Heart left ventricle (tissue), 13 donors: ENCODE measurements at regions not wholly inside any gene's neighbourhood (a gene's known extent, or its start where the extent isn't known, plus 50 kb on each side); places are given as distances from the start of the nearest gene placed in this dataset.

ENCODE experiments used
- CTCF ChIP-seq, 12 donors: fragments of 200-600 bp; sonication (generic) in 4 of 12; IDR thresholded peaks; one replicate each; pipeline versions ENCODE4 v1.5.0 to v1.8.0; 2018 to 2022; ENCODE audit warnings: antibody characterized with exemption in 12 of 12, mild to moderate bottlenecking in 5 of 12
- POLR2A ChIP-seq, 2 donors: fragments of 450-650 bp; IDR thresholded peaks; one replicate each; pipeline ENCODE4 v1.6.1; 2017; ENCODE audit warnings: antibody characterized with exemption in 2 of 2, mild to moderate bottlenecking in 2 of 2, moderate library complexity in 2 of 2
- donor health status: ischemic (EF 13 %, LVEDD 7.1; RV severe dilation, severe dysfunction).
- donor health status: DM: no; HTN: yes; CAD: no.
- donor health status: DM: no; HTN: no; CAD: no.
- donor health status: ischemic (EF 25% LVEDD 6.9; RV normal size, moderate dysfunction).
- donor health status: ischemic (EF 25% LVEDD 5.7; RV mildly dilated, moderate dysfunction).
- donor health status: ischemic (EF 35%, LVEDD 5.7; RV mildly dilated, moderate dysfunction).
- donor health status: nonischemic (EF 11% LVEDD 7.7; RV severe dilation, severe dysfunction).
- donor health status: DM: yes; HTN: yes; CAD: no.
- donor health status: PGD.
- donor health status: ischemic (EF 29% LVEDD 5.4; RV normal size, mild dysfunction).
- donor health status: nonischemic (EF 23%, LVEDD 6.1; RV moderate dilation, normal function).

GRCh38 chr1:199753513-199753912 lies 274.0 kb upstream of the NR5A2 start:
- no peak for TF ChIP-seq CTCF (IDR thresholded peaks at IDR 0.05)
- no peak for TF ChIP-seq POLR2A (IDR thresholded peaks at IDR 0.05)
